GM06990 (cell line): ENCODE measurements at regions not wholly inside any gene's neighbourhood (a gene's known extent, or its start where the extent isn't known, plus 50 kb on each side); places are given as distances from the start of the nearest gene placed in this dataset.

ENCODE experiments used
- DNase-seq: peaks from one replicate; pipeline ENCODE4 v3.0.0-alpha.2; 2011; ENCODE audit not compliant: insufficient read length; ENCODE audit errors: extremely low read depth
- H3K27me3 ChIP-seq: replicated peaks from 2 replicates; pipeline ENCODE4 v1.6.0; 2011; ENCODE audit warnings: low read length; ENCODE audit not compliant: control insufficient read depth, insufficient read depth
- H3K36me3 ChIP-seq: 2 replicates; pipeline ENCODE4 v1.5.1; 2011; ENCODE audit warnings: low read length; ENCODE audit not compliant: control insufficient read depth, insufficient read depth
- H3K4me3 ChIP-seq: replicated peaks from 2 replicates; pipeline ENCODE4 v1.5.1; 2011; ENCODE audit warnings: low read depth, mild to moderate bottlenecking, control low read depth, low read length
- CTCF ChIP-seq: IDR thresholded peaks from 2 replicates; pipeline ENCODE4 v1.5.1; 2011; ENCODE audit warnings: low read length, control low read depth, mild to moderate bottlenecking, inconsistent platforms; ENCODE audit not compliant: insufficient read depth, poor library complexity, severe bottlenecking

GRCh38 chr10:8874972-8875371, 820.5 kb downstream of the GATA3 start:
- Histone ChIP-seq H3K27me3 (no peaks in the 10 kb centered on the region), H3K36me3 (no peaks in the 10 kb centered on the region), H3K4me3 (no peak overlapping the region)
- TF ChIP-seq CTCF, result no peak
- no peak for DNase-seq

- Histone ChIP-seq H3K27me3 (no peaks in the 10 kb centered on the region), H3K36me3 (no peaks in the 10 kb centered on the region), H3K4me3 (no peak overlapping the region)
- TF ChIP-seq CTCF, result no peak
- no peak for DNase-seq
Measured at GRCh38 chr10:8876171-8876570, 821.7 kb downstream of the GATA3 start.

GRCh38 chr10:8889538-8889937, 835.0 kb downstream of the GATA3 start:
- no peak for DNase-seq
- Histone ChIP-seq H3K36me3 (no peaks in the 10 kb centered on the region), H3K27me3 (no peaks in the 10 kb centered on the region), H3K4me3 (no peak overlapping the region)
- TF ChIP-seq CTCF, result no peak

GRCh38 chr10:8893102-8893501, 838.6 kb downstream of the GATA3 start:
- no peaks in the 10 kb centered on the region for H3K36me3 ChIP-seq
- H3K27me3 ChIP-seq, result no peaks in the 10 kb centered on the region
- no peak for DNase-seq
- no peak for TF ChIP-seq CTCF
- no peak overlapping the region for H3K4me3 ChIP-seq

- TF ChIP-seq CTCF, result no peak
- Histone ChIP-seq H3K36me3 (no peaks in the 10 kb centered on the region), H3K4me3 (no peak overlapping the region), H3K27me3 (no peaks in the 10 kb centered on the region)
- DNase-seq, result no peak
Measured at GRCh38 chr10:8894148-8894547, 839.7 kb downstream of the GATA3 start.

- Histone ChIP-seq H3K27me3 (no peaks in the 10 kb centered on the region), H3K4me3 (no peak overlapping the region), H3K36me3 (no peaks in the 10 kb centered on the region)
- DNase-seq, result no peak
- TF ChIP-seq CTCF, result no peak
Measured at GRCh38 chr10:8897769-8898168, 843.3 kb downstream of the GATA3 start.
